BE2C (cell line): ENCODE measurements at regions not wholly inside any gene's neighbourhood (a gene's known extent, or its start where the extent isn't known, plus 50 kb on each side); places are given as distances from the start of the nearest gene placed in this dataset.

ENCODE experiments used
- DNase-seq: peaks from one replicate; pipeline ENCODE4 v3.0.0-alpha.2; 2020
- H3K27me3 ChIP-seq: fragments of 250-450 bp; sonication (Bioruptor Pico); 2 replicates; pipeline ENCODE4 v1.5.1; 2020; ENCODE audit warnings: mild to moderate bottlenecking
- H3K36me3 ChIP-seq: fragments of 250-450 bp; sonication (Bioruptor Pico); 2 replicates; pipeline ENCODE4 v1.5.1; 2020; ENCODE audit warnings: mild to moderate bottlenecking
- H3K4me1 ChIP-seq: fragments of 250-450 bp; sonication (Bioruptor Pico); 2 replicates; pipeline ENCODE4 v1.5.1; 2020
- H3K4me3 ChIP-seq: 2 replicates; pipeline ENCODE4 v1.5.1; 2011; ENCODE audit warnings: low read depth, low read length
- H3K9me3 ChIP-seq: fragments of 250-450 bp; sonication (Bioruptor Pico); 2 replicates; pipeline ENCODE4 v1.5.1; 2020
- TF ChIP-seq, protein P1 (sequence below): IDR thresholded peaks from 2 replicates; pipeline ENCODE4 v1.5.1; 2012; ENCODE audit warnings: mild to moderate bottlenecking, low read depth, low read length

GRCh38 chr4:27635936-27636913 lies 775.6 kb downstream of the STIM2 start:
- TF ChIP-seq, protein P1, sequence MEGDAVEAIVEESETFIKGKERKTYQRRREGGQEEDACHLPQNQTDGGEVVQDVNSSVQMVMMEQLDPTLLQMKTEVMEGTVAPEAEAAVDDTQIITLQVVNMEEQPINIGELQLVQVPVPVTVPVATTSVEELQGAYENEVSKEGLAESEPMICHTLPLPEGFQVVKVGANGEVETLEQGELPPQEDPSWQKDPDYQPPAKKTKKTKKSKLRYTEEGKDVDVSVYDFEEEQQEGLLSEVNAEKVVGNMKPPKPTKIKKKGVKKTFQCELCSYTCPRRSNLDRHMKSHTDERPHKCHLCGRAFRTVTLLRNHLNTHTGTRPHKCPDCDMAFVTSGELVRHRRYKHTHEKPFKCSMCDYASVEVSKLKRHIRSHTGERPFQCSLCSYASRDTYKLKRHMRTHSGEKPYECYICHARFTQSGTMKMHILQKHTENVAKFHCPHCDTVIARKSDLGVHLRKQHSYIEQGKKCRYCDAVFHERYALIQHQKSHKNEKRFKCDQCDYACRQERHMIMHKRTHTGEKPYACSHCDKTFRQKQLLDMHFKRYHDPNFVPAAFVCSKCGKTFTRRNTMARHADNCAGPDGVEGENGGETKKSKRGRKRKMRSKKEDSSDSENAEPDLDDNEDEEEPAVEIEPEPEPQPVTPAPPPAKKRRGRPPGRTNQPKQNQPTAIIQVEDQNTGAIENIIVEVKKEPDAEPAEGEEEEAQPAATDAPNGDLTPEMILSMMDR: no peak
- no peaks in the 10 kb centered on the region for H3K9me3 ChIP-seq
- no peak overlapping the region for H3K4me3 ChIP-seq
- no peaks in the 10 kb centered on the region for H3K4me1 ChIP-seq
- H3K27me3 ChIP-seq: no peaks in the 10 kb centered on the region
- no peaks in the 10 kb centered on the region for H3K36me3 ChIP-seq
- DNase-seq: no peak

DNA sequence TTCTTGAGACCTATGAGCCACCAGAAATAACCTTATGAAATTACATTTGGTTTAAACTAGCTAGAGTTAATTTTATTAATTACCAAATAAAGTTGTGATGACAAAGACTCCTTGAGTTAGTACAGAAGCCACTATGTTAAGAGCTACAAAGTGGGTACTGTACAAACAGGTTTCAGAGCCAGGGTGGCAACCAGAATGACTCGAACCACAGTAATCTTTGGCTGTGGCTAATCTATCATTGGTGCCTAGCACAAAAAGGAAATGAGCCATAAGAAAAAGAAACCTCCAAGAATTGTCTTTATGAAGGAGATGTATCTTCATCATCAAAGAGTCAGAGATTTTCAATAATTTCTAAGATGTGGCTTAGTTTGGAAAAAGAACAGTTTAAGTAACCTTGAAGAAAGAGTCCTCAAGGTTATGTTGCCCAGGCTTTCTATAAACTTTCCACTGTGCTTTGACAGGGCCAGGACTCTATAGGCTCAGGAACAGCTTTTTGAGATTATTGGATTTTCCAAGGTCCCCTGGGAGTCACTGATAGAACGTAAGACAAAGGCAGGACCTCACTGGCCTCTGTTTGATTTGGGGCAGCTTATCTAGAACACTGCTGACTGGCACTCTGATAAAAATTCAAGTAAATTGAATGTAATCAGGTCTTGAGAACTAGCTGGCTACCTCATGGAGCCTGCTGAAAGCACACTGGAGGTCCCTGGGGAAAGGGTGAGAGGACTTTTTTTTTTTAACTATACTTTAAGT lies 777.7 kb downstream of the STIM2 start:
- Histone ChIP-seq H3K36me3 (no peaks in the 10 kb centered on the region), H3K4me3 (no peak overlapping the region), H3K9me3 (no peaks in the 10 kb centered on the region), H3K27me3 (no peaks in the 10 kb centered on the region), H3K4me1 (no peaks in the 10 kb centered on the region)
- TF ChIP-seq, protein P1: no peak
- DNase-seq: no peak

- DNase-seq: no peak
- TF ChIP-seq, protein P1: no peak
- no peak overlapping the region for H3K4me3 ChIP-seq
- H3K27me3 ChIP-seq: no peaks in the 10 kb centered on the region
- H3K36me3 ChIP-seq: no peaks in the 10 kb centered on the region
- no peaks in the 10 kb centered on the region for H3K9me3 ChIP-seq
- no peaks in the 10 kb centered on the region for H3K4me1 ChIP-seq
Observed at GRCh38 chr4:27643101-27643500, 782.5 kb downstream of the STIM2 start.

DNA sequence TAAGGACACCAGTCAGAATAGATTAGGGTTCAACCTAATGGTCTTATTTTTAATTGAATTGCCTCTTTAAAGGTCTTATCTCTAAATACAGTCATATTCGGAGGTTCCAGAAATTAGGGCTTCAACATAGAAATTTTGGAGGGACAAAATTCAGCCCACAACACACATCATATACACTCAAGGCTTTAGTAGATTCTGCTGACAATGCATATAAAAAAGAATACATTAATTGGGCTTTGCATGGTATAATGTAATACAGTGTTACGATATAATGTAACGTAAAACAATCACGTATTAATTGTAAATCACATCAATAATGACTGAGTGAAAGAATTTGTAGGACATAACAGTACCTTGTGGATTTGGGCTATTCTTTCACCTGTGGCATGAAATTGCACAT lies 787.8 kb downstream of the STIM2 start:
- Histone ChIP-seq H3K9me3 (no peaks in the 10 kb centered on the region), H3K27me3 (no peaks in the 10 kb centered on the region), H3K4me3 (no peak overlapping the region), H3K36me3 (no peaks in the 10 kb centered on the region), H3K4me1 (no peaks in the 10 kb centered on the region)
- TF ChIP-seq, protein P1: no peak
- DNase-seq: no peak

DNA sequence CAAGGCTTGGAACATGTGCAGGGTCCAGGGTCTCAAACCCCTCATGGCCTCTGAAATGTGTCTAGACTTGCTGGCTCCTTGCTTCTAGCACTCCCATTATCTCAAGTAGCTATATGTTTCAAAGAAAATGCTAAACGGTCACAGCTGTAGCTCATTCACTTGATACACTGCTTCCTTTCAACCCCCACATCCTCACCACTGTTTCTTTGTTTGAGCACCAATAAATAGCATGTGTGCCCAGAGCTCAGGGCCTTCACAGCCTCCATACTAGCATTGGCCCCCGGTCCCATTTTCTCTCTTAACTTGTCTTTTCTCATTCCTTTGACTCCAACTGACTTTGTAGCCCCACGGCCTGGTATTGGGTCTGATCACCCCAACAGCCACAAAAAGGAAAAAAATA lies 801.8 kb downstream of the STIM2 start:
- no peaks in the 10 kb centered on the region; the same call in 1 of the 2 replicates for H3K9me3 ChIP-seq
- H3K36me3 ChIP-seq: no peaks in the 10 kb centered on the region
- H3K4me1 ChIP-seq: no peaks in the 10 kb centered on the region
- no peak for DNase-seq
- TF ChIP-seq, protein P1: no peak
- no peaks in the 10 kb centered on the region for H3K27me3 ChIP-seq
- H3K4me3 ChIP-seq: no peak overlapping the region
